Fibroblast of peridontal ligament (primary cell): ENCODE measurements at regions not wholly inside any gene's neighbourhood (a gene's known extent, or its start where the extent isn't known, plus 50 kb on each side); places are given as distances from the start of the nearest gene placed in this dataset.
A peak's percentile ranks its signal among the peaks of the same experiment; 100 is the strongest.

Experiments
- DNase-seq: peaks from one replicate; pipeline ENCODE4 v3.0.0-alpha.2; 2010; ENCODE audit errors: extremely low read depth

DNA sequence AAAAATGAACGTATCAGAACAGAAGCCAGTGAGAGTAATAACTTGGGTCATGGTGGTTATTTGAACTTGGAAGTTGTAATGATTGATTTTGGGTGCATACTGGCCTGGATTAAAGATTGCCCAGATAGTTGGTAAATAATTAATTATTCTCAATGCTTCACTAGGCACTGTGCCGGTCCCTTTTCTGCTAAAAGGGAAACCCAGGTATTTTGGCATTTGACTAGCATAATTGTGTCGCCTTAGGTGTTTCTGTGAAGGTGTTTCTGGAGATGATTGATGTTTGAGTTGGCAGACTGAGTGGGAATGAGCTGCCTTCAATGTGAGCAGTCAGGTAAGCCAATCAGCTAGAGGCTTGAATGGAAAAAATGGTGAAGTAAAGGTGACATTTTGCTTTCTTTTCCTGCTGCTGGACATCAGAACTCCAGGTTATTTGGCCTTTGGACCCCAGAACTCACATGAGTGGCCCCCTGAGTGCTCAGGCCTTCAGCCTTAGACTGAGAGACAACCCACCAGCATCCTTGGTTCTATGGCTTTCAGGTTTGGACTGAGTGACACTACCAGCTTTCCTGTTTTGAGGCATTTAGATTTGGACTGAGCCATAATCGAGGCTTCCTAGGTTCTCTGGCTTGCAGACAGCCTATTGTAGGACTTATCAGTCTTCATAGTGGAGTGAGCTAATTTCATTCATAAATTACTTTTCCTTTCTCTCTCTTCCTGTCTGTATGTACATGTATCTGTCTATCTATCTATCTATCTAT lies 120.7 kb upstream of the PAPPA start:
- no peak for DNase-seq

DNA sequence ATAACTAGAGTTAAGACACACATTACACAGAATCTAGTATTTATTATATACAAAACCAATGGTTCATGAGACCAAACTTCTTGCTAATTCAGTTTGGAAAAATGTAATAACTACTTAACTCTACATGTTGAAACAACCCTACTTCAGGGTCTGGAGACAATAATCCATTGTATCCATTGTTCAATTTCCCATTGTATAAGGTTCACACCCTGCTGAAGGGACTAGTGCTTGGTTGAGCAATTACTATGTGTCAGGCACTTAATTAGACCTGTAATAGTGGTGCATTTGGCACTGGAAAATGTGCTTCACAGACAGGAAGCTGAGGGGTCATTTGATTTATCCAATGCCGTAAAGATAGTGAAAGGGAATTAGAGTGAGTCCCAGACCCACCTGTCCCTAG lies 114.3 kb upstream of the PAPPA start:
- DNase-seq: no peak

DNA sequence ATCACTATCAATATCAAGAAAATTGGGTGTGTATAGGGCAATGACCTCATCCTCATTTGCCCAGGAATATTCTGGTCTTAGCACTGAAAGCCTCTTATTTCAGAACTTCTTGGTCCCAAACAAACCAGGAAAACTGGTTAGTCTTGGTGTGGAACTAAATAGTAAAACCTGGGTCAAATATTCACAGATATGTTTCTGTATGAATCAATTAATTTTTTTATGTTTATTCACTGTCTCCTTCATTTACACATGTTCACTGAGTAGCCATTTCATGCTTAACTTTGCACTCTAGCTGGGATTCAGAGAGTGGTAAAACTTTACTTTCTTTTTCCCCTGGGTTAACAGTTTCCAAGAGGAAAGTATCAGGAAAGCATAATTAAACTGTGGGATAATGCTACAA lies 113.7 kb upstream of the PAPPA start:
- no peak for DNase-seq

DNA sequence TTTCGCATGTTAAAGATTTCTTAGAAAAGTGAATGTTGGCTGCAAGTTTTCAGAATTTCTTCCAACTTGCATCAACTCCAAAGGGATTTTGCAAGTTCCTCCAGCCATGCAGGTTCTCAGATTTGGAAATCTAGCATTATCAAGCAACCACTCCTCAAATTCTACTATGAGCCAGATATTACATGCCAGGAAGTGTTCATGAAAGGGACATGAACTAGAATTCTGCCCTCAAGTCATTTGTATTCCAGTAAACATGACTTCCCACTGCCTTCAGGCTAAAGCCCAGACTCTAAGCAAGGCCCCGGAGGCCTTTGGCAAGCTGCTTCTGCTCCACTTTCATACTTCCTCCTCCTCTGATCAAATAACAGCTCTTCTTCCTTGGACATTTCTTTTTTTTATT lies 111.3 kb upstream of the PAPPA start:
- no peak for DNase-seq

DNA sequence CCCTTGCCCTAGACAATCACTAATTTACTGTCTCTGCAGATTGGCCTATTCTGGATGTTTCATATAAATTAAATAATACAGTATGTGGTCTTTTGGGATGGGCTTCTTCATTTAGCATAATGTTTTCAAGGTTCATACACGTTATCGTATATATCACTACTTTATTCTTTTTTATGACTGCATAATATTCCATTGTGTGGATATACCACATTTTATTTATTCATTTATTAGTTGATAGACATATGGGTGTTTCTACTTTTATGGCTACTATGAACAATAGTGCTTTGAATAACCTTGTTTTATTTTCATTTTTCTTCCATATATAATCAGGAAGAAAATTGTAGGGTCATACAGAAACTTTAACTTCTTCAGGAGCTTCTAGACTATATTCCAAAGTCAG lies 108.5 kb upstream of the PAPPA start:
- DNase-seq: no peak

DNA sequence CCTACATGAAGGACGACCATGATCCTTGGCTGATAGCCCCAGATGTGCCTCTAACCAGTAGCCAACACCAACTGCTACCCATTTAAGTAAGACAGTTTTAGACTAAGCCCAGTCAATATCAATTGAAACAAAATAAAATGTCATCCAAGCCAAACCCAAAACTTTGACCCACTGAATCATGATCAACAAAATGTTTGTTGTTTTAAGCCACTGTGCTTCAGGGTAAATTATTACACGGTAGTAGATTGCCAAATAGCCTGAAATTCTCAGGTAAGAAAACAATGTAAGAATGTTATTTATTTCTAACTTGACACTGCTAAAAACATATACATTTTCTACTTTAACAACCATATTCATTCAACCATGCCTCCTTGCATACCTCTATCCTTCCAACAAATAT lies 105.5 kb upstream of the PAPPA start:
- DNase-seq: no peak

DNA sequence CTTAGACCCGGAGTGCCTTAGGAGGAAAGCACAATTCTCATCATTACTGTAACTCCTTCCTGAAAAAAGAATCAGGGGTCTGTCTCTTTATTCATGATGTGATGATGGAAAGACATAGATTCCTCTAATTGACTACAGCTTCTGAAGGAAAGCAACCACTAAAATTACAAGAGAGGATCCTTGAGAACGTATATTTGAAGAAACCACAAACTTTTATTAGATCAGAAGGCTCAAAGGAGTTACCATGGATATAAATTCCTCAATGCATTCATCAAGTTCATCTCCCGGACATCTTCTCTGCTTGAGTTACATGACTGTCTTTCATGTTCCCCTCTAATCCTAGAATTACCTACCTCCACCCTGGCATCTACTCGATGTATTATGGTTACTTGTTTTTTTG lies 104.1 kb upstream of the PAPPA start:
- no peak for DNase-seq

DNA sequence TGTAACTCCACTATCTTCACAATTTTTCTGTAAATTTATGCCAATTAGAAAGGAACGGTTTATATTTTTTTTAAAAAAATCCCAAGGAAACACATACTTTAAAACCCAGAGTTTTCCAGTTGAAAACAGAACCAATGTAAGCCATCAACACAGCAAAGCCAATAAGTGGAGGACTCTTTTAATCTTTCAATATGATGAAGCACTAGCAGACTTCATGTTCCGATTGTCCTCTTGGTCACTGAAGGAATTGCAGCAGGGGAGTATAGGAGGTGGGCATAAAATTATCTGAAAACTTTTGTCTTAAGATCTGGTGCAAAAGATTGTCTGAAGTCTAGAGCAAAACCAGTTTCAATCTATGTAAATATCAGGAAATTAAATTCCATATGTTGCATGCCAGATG lies 102.1 kb upstream of the PAPPA start:
- DNase-seq: no peak

DNA sequence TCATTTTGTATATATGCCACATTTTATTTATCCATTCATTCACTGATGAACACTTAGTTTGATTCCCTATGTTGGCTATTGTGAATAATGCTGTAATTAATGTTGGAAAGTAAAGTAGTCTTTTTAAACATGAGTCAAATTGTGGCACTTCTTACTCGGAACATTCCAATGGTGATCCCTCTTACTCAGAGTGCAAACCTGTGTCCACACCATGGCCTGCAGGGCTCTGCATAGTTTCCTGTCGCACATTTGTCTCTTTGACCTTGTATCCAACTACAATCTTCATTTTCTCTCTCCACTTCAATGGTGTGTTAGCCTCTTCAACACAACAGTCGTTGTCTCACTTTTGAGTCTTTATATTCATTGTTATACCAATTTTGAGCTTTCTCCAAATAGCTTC lies 98.1 kb upstream of the PAPPA start:
- DNase-seq: no peak

DNA sequence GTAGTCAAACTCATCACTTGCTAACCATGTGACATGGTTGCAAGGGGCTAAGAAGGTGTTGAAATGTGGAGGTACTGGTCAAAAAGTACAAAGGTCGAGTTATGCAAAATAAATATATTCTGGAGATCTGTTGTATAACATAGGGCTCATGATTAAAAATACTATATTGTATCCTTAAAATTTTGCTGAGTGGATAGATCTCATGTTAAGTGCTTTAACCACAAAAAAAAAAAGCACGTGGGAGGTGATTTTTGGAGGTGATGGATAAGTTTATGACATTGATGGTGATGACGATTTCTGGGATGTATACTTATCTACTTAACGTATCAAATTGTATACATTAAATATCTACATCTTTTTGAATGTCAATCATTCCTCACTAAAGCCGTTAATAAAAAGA lies 96.2 kb upstream of the PAPPA start:
- no peak for DNase-seq

DNA sequence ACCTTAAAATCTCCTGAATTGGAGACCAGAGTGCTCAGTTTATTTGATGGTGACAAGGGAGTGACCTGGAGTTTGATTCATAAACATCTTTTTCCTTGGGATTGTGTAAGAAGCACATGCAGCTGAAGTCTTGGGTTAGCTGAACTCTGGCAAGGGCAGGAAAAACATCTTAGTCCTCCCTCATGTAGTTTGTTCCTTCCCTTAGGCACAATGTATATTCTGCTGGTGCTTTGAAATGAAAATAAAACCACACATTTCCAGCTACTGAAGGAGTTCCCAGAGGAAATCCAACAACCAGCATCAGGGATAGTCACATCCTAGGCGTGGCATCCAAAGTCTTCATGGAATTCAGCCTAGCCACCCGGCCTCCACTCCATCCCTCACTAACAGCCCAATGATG lies 95.2 kb upstream of the PAPPA start:
- DNase-seq: peak; percentile 41

DNA sequence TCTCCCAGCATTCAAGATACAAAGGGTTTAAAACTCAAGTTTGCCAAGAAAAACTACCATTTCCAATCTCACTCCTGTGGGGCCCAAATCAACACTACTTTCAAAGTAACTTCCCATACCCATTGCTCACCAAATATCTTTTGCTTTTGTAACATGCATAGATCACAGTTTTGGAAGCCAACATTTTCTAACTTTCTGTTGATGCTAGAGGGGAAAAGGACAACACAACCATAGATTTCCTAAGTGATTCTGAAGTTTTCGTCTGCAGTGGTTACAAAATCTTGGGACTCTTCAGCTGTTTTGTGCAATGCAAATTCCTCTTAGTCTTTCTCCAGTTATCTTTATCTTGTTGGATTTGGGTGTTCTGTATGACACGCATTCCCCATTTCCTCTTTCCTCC lies 94.1 kb upstream of the PAPPA start:
- peak; percentile 71 for DNase-seq

DNA sequence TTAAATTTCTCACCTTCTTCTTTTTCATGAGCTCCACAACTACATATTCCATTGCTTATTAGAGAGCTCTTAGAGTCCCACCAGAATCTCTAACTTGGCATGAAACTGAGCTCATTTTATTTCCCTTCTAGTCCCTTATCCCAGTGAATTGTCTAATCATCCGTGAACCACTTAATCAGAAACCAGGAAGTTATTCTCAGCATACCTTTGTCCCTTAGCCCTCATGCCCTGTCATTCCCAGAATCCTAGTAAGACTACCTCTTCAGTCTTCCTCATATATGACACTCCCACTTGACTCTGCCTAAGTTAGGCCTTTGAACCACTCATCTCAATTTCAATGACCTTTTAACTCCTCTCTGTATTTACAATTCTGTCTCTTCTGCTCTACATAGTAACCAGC lies 93.0 kb upstream of the PAPPA start:
- DNase-seq: no peak

DNA sequence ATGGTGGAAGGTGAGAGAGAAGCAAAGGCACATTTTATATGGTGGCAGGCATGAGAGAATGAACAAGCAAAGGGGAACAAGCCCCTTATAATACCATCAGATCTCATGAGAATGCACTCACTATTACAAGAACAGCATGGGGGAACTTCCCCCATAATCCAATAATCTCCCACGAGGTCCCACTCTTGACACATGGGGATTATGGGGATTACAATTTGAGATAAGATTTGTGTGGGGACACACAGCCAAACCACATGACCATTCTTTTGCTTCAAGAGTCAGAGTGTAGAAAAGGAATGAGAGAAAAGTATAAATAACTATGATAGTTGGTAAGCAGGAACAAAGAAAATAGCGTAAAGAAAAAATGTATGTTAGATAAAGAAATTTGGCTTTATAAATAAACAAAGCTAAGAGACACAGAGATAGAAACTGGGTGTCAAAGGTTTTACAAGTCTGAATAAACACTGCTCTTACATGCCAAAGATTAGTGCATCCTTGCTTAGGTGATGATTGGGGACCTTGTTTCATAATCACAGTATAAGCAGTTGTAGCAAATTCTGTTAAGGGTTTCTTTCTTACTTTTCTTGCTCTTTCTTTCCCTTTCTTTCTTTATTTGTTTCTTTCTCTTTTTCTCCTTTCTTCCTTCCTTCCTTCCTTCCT lies 91.9 kb upstream of the PAPPA start:
- DNase-seq: no peak

DNA sequence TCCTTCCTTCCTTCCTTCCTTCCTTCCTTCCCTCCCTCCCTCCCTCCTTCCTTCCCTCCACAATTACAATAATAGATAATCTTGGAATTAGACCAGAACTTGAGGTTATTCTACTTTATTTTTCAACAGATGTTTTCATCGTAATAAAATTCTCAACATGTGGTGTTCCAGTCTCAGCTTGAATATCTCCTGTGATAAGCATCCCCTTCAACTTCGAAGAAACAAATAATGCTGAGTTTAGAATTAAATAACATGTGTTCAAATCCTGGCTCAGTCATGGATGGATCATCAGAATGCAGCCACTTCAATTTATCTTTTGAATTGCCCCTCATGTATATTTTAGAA lies 91.4 kb upstream of the PAPPA start:
- DNase-seq: no peak

DNA sequence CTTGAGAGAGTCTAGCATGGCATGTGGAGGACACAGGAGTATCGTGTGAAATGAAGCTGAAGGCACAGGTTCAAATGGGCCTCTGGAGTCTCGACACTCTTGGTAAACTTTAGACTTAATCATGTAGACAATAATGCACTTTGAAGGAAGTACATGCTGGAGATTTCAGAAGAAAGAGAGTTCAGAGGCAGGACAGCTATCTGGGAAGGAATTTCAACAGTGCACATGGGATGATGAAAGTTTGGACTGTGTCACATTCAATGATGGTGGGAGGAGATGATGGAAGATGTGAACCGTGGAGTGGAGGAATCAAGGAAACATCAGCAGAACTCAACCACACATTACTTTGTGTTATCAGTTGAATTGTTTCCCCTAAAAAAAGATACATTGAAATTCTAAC lies 88.6 kb upstream of the PAPPA start:
- peak; percentile 68 for DNase-seq

DNA sequence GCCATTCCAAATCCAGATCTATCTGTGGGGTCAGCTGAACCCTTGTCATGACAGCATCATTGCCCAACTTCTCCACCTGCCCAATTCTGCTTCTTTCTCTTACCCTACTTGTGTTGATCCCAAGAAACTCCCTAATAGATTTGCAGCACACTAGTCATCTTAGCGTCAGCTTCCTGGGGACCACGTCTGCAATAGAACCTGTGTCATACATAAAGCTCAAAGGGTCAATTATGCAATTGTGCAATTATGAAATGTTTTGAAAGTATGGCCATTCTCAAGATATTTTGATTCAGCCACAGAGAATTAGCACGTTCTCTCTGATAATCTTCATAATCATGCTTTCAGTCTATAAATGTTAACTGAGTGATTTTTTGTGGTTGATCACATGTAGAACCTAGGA lies 87.4 kb upstream of the PAPPA start:
- no peak for DNase-seq

DNA sequence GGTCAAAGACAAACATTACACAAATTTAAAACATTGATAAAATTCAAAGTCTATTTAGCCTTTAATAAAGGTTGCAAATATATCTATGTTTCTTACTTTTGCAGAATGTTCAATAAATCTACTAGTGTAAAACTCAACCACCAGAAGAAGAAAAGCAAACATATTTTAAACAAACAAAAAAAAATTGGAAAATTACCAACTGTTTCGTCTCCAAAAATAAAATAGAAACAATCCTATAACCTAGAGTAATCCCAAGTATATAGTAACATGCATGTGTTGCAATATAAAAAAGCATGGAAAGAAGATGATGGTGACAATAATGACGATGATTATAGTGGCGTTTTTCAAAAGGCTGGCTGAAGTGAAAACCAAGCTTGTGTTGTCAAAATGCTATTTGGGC lies 86.0 kb upstream of the PAPPA start:
- DNase-seq: no peak

DNA sequence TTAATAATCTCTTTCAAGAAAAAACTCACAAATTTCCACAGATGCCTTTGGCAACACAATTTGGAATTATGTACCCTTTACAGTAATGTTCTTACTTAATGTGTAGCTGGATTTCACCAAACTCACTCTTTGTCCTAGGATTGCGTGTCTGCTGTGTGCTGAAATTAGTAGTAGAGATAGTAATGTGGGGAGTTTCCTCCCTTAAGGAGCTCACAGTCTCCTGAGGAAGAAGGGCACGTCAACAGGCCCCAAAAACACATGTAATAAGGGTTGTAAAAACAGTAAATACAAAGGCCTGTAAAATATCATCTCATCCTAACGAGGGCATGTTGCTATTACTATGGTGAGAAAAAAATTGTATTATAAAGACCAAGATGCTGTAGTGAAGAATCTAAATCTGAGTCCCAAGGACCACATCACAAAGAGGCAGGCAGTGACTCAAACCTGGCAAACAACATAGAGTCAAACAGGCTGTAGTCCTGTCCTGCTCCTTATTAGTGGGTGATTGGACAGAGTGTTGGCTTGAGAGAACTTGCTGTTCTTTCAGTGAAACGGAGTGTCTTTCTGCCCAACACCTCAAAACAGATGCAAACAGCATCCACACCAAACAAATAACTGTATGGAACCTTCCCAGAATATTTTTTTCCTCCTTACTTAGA lies 83.2 kb upstream of the PAPPA start:
- no peak for DNase-seq

DNA sequence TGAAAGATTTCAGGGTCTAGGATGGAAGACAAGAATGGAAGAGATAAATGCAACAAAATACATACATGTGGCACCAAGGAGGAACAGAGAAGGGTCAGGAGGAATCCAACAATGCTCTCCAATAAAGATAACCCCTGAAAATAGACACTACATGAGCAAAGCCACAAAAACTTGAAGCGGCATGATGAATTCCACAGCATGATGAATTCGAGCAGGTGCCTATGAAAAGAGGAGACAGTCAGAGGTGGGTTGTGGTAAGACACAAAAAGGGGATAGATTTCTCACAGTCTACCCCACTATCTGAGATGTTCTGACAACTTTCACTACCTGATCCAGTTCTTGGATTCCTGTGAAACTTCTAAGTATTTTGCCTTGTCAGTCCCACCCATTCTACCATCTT lies 81.5 kb upstream of the PAPPA start:
- DNase-seq: no peak

DNA sequence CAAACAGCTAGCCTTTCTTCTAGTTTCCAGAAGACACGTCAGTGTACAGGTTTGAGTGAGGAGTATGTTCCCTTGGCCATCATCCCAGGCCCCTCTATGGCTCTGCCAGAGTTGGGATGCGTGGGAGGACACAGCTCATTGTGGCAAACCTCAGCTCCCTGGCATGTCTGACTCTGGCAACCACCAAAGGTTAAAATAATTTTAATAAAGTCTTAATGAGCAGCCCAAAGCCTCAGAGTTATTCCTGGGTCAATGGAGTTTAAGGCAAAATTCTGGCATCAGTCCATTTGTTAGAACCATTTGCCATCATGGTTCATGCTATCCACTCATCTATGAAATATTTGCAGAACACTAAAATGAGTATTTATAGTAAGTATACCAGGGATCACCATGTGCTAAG lies 79.8 kb upstream of the PAPPA start:
- DNase-seq: peak; percentile 69

DNA sequence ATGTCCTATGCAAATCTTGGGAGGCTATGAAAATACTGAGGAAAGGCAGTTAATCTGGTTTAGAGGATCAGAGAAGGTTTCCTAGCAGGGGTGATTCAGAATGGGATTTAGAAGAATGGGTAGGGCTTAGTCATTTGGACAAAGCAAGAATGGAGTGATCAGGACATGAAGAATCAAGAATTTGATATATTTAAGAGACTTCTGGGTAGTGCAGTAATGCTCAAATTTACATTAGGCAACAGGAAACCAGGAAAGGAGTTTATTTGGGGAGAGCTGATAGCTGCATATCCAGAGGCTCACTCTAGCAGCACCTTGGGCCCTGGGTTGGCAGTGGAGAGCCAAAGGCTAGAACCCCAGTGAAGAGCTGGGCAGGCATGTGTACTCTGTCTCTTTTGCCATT lies 78.9 kb upstream of the PAPPA start:
- peak; percentile 42 for DNase-seq

DNA sequence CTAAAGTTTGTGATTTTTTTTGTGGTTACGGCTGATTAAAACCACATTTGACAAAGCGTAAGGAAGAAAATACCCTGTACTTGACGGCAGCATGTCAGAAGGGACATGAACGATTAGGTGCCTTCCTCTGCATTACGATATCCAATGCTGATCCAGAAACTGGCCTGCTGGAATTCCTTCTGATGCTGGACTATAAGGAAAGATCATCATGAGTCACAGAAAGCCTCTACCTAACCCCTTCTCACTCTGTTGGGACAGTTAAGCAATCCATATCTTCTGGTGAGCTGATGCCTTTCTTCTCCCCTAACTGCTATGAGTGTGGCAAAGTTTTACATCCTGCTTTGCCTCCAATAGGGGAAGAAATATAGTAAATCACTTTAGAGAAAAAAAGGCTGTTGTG lies 78.4 kb upstream of the PAPPA start:
- peak; percentile 86 for DNase-seq
